WTC11 (cell line): ENCODE measurements at regions not wholly inside any gene's neighbourhood (a gene's known extent, or its start where the extent isn't known, plus 50 kb on each side); places are given as distances from the start of the nearest gene placed in this dataset.

Source experiments
- ATAC-seq: fragments of 200-7000 bp; cut with Tn5 transposase; 2 replicates; pipeline ENCODE4 v1.10.0; 2021; ENCODE audit warnings: mild to moderate bottlenecking, moderate library complexity
- CTCF ChIA-PET: fragments of 300-600 bp; sonication (Branson Sonifier 250); formaldehyde crosslinking; loops from one replicate; lab custom pipeline; 2021; ENCODE audit warnings: antibody characterized with exemption; lab: Charles Lee
- POLR2A ChIA-PET: fragments of 350-600 bp; sonication (Branson Sonifier 250); formaldehyde crosslinking; loops from one replicate; lab custom pipeline; 2021; ENCODE audit warnings: antibody characterized with exemption; lab: Charles Lee
- DNase-seq: peaks from one replicate; pipeline ENCODE4 v3.0.0; 2021; ENCODE audit warnings: low spot score
- H3K27ac Mint-ChIP-seq: 2 replicates; pipeline ENCODE4 v1.8.0; 2021; ENCODE audit warnings: mixed read lengths
- H3K27me3 Mint-ChIP-seq: 2 replicates; pipeline ENCODE4 v1.8.0; 2021; ENCODE audit warnings: low read depth, mild to moderate bottlenecking, moderate library complexity, mixed read lengths
- H3K36me3 Mint-ChIP-seq: 2 replicates; pipeline ENCODE4 v1.8.0; 2021; ENCODE audit warnings: mixed read lengths
- H3K4me1 Mint-ChIP-seq: 2 replicates; pipeline ENCODE4 v1.8.0; 2022; ENCODE audit warnings: mixed read lengths
- H3K4me3 Mint-ChIP-seq: 2 replicates; pipeline ENCODE4 v1.8.0; 2021; ENCODE audit warnings: mild to moderate bottlenecking, moderate library complexity, mixed read lengths
- H3K9me3 Mint-ChIP-seq: 2 replicates; pipeline ENCODE4 v1.8.0; 2021; ENCODE audit warnings: mixed read lengths
- FOXP1 ChIP-seq: sonication (generic); formaldehyde crosslinking; IDR thresholded peaks from 2 replicates; pipeline ENCODE4 v1.8.0; 2022; ENCODE audit warnings: missing genetic modification reagents, mild to moderate bottlenecking, moderate library complexity, borderline replicate concordance
- HMGA2 ChIP-seq: fragments of 250-450 bp; sonication (Bioruptor Pico); IDR thresholded peaks from 2 replicates; pipeline ENCODE4 v1.4.0; 2021; ENCODE audit warnings: mild to moderate bottlenecking, moderate library complexity
- TEAD1 ChIP-seq: sonication (generic); formaldehyde crosslinking; IDR thresholded peaks from 2 replicates; pipeline ENCODE4 v1.8.0; 2022; ENCODE audit warnings: mild to moderate bottlenecking, missing genetic modification reagents
- ZNF219 ChIP-seq: sonication (generic); formaldehyde crosslinking; IDR thresholded peaks from 2 replicates; pipeline ENCODE4 v1.8.0; 2023; ENCODE audit warnings: missing genetic modification reagents, mild to moderate bottlenecking, borderline replicate concordance
- ZNF423 ChIP-seq: fragments of 250-450 bp; sonication (Bioruptor Pico); IDR thresholded peaks from 2 replicates; pipeline ENCODE4 v2.1.2; 2022; ENCODE audit warnings: mild to moderate bottlenecking, moderate library complexity
- TF ChIP-seq, protein P1 (sequence below): sonication (generic); formaldehyde crosslinking; conservative IDR thresholded peaks from 2 replicates; pipeline ENCODE4 v1.8.1; 2023; ENCODE audit warnings: mild to moderate bottlenecking, low read depth, missing genetic modification reagents, moderate library complexity
- TF ChIP-seq, protein P2 (sequence below): sonication (generic); formaldehyde crosslinking; IDR thresholded peaks from 2 replicates; pipeline ENCODE4 v1.8.1; 2023; ENCODE audit warnings: mild to moderate bottlenecking, missing genetic modification reagents
- TF ChIP-seq, protein P3 (sequence below): sonication (generic); formaldehyde crosslinking; IDR thresholded peaks from 2 replicates; pipeline ENCODE4 v1.8.1; 2022; ENCODE audit warnings: mild to moderate bottlenecking, moderate library complexity, missing genetic modification reagents
- TF ChIP-seq, protein P4 (sequence below): sonication (generic); formaldehyde crosslinking; IDR thresholded peaks from 2 replicates; pipeline ENCODE4 v1.8.0; 2023; ENCODE audit warnings: mild to moderate bottlenecking, missing genetic modification reagents
- TF ChIP-seq, protein P5 (sequence below): sonication (generic); formaldehyde crosslinking; IDR thresholded peaks from 2 replicates; pipeline ENCODE4 v1.8.1; 2022; ENCODE audit warnings: mild to moderate bottlenecking, missing genetic modification reagents, moderate library complexity, borderline replicate concordance
- TF ChIP-seq, protein P6 (sequence below): sonication (generic); formaldehyde crosslinking; IDR thresholded peaks from 2 replicates; pipeline ENCODE4 v1.8.0; 2022; ENCODE audit warnings: mild to moderate bottlenecking, missing genetic modification reagents
- TF ChIP-seq, protein P7 (sequence below): sonication (generic); formaldehyde crosslinking; IDR thresholded peaks from 2 replicates; pipeline ENCODE4 v1.8.1; 2023; ENCODE audit warnings: mild to moderate bottlenecking, moderate library complexity, missing genetic modification reagents

DNA sequence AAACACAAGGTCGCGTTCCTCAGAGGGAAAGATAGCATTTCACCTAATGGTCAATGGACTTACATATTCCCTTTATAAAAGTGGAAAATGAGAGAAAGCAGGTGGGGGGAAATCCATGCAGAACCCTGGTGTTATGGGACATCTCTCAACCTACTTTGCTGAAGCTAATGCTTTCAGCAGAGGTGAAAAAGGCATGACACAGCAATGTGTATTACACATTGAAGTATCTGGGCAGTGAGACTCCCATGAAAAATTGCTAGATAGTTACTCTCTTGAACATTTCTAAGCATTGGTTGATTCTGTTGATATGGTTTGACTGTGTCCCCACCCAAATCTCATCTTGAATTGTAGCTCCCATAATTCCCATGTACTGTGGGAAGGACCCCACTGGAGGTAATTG lies 60.0 kb upstream of the PICALM start (continued):
- no peak for TF ChIP-seq ZNF219 (CRISPR knock-in tag)
- no peak for TF ChIP-seq FOXP1
- TF ChIP-seq, protein P1, sequence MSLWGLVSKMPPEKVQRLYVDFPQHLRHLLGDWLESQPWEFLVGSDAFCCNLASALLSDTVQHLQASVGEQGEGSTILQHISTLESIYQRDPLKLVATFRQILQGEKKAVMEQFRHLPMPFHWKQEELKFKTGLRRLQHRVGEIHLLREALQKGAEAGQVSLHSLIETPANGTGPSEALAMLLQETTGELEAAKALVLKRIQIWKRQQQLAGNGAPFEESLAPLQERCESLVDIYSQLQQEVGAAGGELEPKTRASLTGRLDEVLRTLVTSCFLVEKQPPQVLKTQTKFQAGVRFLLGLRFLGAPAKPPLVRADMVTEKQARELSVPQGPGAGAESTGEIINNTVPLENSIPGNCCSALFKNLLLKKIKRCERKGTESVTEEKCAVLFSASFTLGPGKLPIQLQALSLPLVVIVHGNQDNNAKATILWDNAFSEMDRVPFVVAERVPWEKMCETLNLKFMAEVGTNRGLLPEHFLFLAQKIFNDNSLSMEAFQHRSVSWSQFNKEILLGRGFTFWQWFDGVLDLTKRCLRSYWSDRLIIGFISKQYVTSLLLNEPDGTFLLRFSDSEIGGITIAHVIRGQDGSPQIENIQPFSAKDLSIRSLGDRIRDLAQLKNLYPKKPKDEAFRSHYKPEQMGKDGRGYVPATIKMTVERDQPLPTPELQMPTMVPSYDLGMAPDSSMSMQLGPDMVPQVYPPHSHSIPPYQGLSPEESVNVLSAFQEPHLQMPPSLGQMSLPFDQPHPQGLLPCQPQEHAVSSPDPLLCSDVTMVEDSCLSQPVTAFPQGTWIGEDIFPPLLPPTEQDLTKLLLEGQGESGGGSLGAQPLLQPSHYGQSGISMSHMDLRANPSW = no peak
- TF ChIP-seq ZNF423 = no peak
- TF ChIP-seq HMGA2 (CRISPR knock-in tag) = no peak
- TF ChIP-seq, protein P2, sequence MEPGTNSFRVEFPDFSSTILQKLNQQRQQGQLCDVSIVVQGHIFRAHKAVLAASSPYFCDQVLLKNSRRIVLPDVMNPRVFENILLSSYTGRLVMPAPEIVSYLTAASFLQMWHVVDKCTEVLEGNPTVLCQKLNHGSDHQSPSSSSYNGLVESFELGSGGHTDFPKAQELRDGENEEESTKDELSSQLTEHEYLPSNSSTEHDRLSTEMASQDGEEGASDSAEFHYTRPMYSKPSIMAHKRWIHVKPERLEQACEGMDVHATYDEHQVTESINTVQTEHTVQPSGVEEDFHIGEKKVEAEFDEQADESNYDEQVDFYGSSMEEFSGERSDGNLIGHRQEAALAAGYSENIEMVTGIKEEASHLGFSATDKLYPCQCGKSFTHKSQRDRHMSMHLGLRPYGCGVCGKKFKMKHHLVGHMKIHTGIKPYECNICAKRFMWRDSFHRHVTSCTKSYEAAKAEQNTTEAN (CRISPR knock-in tag) = no peak

DNA sequence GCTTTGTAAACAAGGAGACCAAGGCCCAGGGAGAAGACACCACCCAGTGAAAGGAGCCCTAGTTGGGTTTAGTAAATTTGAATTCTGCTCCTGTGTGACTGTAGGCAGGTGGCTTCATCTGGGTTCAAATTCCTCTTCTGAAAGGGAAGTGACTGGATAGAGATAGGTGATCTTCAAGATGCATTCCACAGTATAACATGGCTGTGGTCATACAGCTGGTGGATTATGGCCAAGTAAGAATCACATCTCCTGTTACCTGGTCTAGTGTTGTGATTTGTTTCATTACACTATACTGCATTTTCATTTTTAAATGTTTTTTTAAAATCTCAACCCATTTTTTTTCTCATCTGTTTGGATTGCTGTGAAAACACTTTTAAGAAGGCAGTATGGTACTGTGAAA lies 58.0 kb upstream of the PICALM start:
- Mint-ChIP-seq H3K4me1 (no peaks in the 10 kb centered on the region), H3K9me3 (no peaks in the 10 kb centered on the region), H3K4me3 (no peak overlapping the region), H3K27me3 (no peaks in the 10 kb centered on the region; the same call in 1 of the 2 replicates), H3K27ac (no peak overlapping the region), H3K36me3 (no peaks in the 10 kb centered on the region)
- ChIA-PET CTCF (no interaction called here), POLR2A (no interaction called here)
- ATAC-seq (no peak), DNase-seq (no peak)
- TF ChIP-seq, protein P3, sequence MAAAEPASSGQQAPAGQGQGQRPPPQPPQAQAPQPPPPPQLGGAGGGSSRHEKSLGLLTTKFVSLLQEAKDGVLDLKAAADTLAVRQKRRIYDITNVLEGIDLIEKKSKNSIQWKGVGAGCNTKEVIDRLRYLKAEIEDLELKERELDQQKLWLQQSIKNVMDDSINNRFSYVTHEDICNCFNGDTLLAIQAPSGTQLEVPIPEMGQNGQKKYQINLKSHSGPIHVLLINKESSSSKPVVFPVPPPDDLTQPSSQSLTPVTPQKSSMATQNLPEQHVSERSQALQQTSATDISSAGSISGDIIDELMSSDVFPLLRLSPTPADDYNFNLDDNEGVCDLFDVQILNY (CRISPR knock-in tag) = no peak
- TF ChIP-seq, protein P4, sequence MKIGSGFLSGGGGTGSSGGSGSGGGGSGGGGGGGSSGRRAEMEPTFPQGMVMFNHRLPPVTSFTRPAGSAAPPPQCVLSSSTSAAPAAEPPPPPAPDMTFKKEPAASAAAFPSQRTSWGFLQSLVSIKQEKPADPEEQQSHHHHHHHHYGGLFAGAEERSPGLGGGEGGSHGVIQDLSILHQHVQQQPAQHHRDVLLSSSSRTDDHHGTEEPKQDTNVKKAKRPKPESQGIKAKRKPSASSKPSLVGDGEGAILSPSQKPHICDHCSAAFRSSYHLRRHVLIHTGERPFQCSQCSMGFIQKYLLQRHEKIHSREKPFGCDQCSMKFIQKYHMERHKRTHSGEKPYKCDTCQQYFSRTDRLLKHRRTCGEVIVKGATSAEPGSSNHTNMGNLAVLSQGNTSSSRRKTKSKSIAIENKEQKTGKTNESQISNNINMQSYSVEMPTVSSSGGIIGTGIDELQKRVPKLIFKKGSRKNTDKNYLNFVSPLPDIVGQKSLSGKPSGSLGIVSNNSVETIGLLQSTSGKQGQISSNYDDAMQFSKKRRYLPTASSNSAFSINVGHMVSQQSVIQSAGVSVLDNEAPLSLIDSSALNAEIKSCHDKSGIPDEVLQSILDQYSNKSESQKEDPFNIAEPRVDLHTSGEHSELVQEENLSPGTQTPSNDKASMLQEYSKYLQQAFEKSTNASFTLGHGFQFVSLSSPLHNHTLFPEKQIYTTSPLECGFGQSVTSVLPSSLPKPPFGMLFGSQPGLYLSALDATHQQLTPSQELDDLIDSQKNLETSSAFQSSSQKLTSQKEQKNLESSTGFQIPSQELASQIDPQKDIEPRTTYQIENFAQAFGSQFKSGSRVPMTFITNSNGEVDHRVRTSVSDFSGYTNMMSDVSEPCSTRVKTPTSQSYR (CRISPR knock-in tag) = no peak
- TF ChIP-seq, protein P5, sequence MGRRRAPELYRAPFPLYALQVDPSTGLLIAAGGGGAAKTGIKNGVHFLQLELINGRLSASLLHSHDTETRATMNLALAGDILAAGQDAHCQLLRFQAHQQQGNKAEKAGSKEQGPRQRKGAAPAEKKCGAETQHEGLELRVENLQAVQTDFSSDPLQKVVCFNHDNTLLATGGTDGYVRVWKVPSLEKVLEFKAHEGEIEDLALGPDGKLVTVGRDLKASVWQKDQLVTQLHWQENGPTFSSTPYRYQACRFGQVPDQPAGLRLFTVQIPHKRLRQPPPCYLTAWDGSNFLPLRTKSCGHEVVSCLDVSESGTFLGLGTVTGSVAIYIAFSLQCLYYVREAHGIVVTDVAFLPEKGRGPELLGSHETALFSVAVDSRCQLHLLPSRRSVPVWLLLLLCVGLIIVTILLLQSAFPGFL (CRISPR knock-in tag) = no peak
- TF ChIP-seq, protein P6, sequence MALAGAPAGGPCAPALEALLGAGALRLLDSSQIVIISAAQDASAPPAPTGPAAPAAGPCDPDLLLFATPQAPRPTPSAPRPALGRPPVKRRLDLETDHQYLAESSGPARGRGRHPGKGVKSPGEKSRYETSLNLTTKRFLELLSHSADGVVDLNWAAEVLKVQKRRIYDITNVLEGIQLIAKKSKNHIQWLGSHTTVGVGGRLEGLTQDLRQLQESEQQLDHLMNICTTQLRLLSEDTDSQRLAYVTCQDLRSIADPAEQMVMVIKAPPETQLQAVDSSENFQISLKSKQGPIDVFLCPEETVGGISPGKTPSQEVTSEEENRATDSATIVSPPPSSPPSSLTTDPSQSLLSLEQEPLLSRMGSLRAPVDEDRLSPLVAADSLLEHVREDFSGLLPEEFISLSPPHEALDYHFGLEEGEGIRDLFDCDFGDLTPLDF (CRISPR knock-in tag) = no peak
- TF ChIP-seq TEAD1 (CRISPR knock-in tag) = no peak
- TF ChIP-seq, protein P7, sequence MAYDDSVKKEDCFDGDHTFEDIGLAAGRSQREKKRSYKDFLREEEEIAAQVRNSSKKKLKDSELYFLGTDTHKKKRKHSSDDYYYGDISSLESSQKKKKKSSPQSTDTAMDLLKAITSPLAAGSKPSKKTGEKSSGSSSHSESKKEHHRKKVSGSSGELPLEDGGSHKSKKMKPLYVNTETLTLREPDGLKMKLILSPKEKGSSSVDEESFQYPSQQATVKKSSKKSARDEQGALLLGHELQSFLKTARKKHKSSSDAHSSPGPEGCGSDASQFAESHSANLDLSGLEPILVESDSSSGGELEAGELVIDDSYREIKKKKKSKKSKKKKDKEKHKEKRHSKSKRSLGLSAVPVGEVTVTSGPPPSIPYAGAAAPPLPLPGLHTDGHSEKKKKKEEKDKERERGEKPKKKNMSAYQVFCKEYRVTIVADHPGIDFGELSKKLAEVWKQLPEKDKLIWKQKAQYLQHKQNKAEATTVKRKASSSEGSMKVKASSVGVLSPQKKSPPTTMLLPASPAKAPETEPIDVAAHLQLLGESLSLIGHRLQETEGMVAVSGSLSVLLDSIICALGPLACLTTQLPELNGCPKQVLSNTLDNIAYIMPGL (CRISPR knock-in tag) = no peak
- TF ChIP-seq, protein P1 = no peak
